Kidney (tissue), 13 donors: ENCODE measurements at regions not wholly inside any gene's neighbourhood (a gene's known extent, or its start where the extent isn't known, plus 50 kb on each side); places are given as distances from the start of the nearest gene placed in this dataset.

Experiments used
- DNase-seq, 5 donors: peaks; one replicate each; pipeline ENCODE4 v3.0.0-alpha.2; 2013 to 2020
- FAIRE-seq: peaks from 2 replicates; lab custom pipeline; 2012; peaks lifted over from hg19 to GRCh38; lab: Jason Lieb, UNC
- H3K27ac ChIP-seq, 2 donors: one replicate each; pipeline ENCODE4 v1.7.0; 2013; ENCODE audit warnings: low read depth in 2 of 2, low read length in 2 of 2, inconsistent platforms in 1 of 2
- H3K27me3 ChIP-seq: one replicate; pipeline ENCODE4 v1.7.1; 2013; ENCODE audit warnings: low read length, inconsistent platforms; ENCODE audit not compliant: control insufficient read depth, insufficient read depth
- H3K36me3 ChIP-seq, 3 donors: one replicate each; pipeline versions ENCODE4 v1.7.0 to v1.7.1; 2013; ENCODE audit warnings: low read length in 3 of 3, control low read depth in 1 of 3, inconsistent platforms in 1 of 3; ENCODE audit not compliant: insufficient read depth in 3 of 3, control insufficient read depth in 2 of 3
- H3K4me1 ChIP-seq, 3 donors: one replicate each; pipeline versions ENCODE4 v1.7.0 to v1.7.1; 2013; ENCODE audit warnings: low read length in 3 of 3, inconsistent platforms in 1 of 3, low read depth in 1 of 3; ENCODE audit not compliant: control insufficient read depth in 2 of 3, insufficient read depth in 2 of 3
- H3K4me3 ChIP-seq, 3 donors: one replicate each; pipeline versions ENCODE4 v1.7.0 to v1.8.1; 2013; ENCODE audit warnings: low read length in 3 of 3, control low read depth in 1 of 3, inconsistent platforms in 1 of 3
- H3K9ac ChIP-seq, 3 donors: one replicate each; pipeline versions ENCODE4 v1.7.0 to v1.7.1; 2013; ENCODE audit warnings: low read length in 3 of 3, control low read depth in 1 of 3, inconsistent platforms in 1 of 3
- H3K9me3 ChIP-seq, 3 donors: one replicate each; pipeline versions ENCODE4 v1.7.0 to v1.7.1; 2013; ENCODE audit warnings: low read length in 3 of 3, control low read depth in 1 of 3, inconsistent platforms in 1 of 3; ENCODE audit not compliant: control insufficient read depth in 2 of 3, insufficient read depth in 1 of 3
- CTCF ChIP-seq: IDR thresholded peaks from 3 replicates; pipeline ENCODE4 v1.5.1; 2012; ENCODE audit warnings: mild to moderate bottlenecking, moderate library complexity, borderline replicate concordance; ENCODE audit not compliant: insufficient read depth; ENCODE audit errors: extremely low read depth
- intact Hi-C: fragments of 100-400 bp; cut with DNase I; formaldehyde crosslinking; loops from one replicate; pipeline ENCODE4 v1.11.1; 2022
- donor health status: control.
- donor health status: control.
- donor health status: control.
- donor health status: control.
- donor health status: control.
- donor health status: DM: yes; HTN: yes; CAD: no.
- donor health status: Normal renal cell carcinoma (clear cell type).

- Histone ChIP-seq H3K9ac (no peak overlapping the region), H3K27ac (no peak overlapping the region), H3K36me3 (no peaks in the 10 kb centered on the region), H3K9me3 (no peaks in the 10 kb centered on the region), H3K27me3 (no peaks in the 10 kb centered on the region), H3K4me1 (no peaks in the 10 kb centered on the region), H3K4me3 (no peak overlapping the region)
- intact Hi-C loops = no loop called here
- FAIRE-seq (no peak), DNase-seq (no peak)
- TF ChIP-seq CTCF = no peak
Observed at GRCh38 chr2:60095903-60096302, 457.6 kb downstream of the BCL11A start.

GRCh38 chr2:60095202-60095815 lies 458.1 kb downstream of the BCL11A start:
- DNase-seq = no peak
- FAIRE-seq = no peak
- H3K4me1 ChIP-seq = no peaks in the 10 kb centered on the region
- no peaks in the 10 kb centered on the region for H3K27me3 ChIP-seq
- H3K4me3 ChIP-seq = no peak overlapping the region
- H3K27ac ChIP-seq = no peak overlapping the region
- no peak overlapping the region for H3K9ac ChIP-seq
- no peaks in the 10 kb centered on the region for H3K9me3 ChIP-seq
- intact Hi-C loops = no loop called here
- TF ChIP-seq CTCF = no peak
- H3K36me3 ChIP-seq = no peaks in the 10 kb centered on the region

- Histone ChIP-seq H3K27ac (no peak overlapping the region), H3K36me3 (no peaks in the 10 kb centered on the region), H3K9me3 (no peaks in the 10 kb centered on the region), H3K4me1 (no peaks in the 10 kb centered on the region), H3K27me3 (no peaks in the 10 kb centered on the region), H3K4me3 (no peak overlapping the region), H3K9ac (no peak overlapping the region)
- no peak for TF ChIP-seq CTCF
- FAIRE-seq (no peak), DNase-seq (no peak)
- intact Hi-C loops = no loop called here
Observed at GRCh38 chr2:60094450-60094929, 459.0 kb downstream of the BCL11A start.

GRCh38 chr2:60092781-60093180 lies 460.7 kb downstream of the BCL11A start:
- no peak overlapping the region for H3K4me3 ChIP-seq
- H3K9ac ChIP-seq = no peak overlapping the region
- H3K9me3 ChIP-seq = no peaks in the 10 kb centered on the region
- TF ChIP-seq CTCF = no peak
- H3K27ac ChIP-seq = no peak overlapping the region
- no peaks in the 10 kb centered on the region for H3K36me3 ChIP-seq
- no peaks in the 10 kb centered on the region for H3K4me1 ChIP-seq
- FAIRE-seq = no peak
- no peak for DNase-seq
- no peaks in the 10 kb centered on the region for H3K27me3 ChIP-seq
- intact Hi-C loops = no loop called here
